ENCODE measurements at regions not wholly inside any gene's neighbourhood (a gene's known extent, or its start where the extent isn't known, plus 50 kb on each side); places are given as distances from the start of the nearest gene placed in this dataset.

GRCh38 chr5:9853309-9853708 is 223.2 kb upstream of the TAS2R1 start:
- no peak for TF ChIP-seq CTCF (conservative IDR thresholded peaks at IDR 0.05 in 1 of 2, IDR thresholded peaks at IDR 0.05 in 1 of 2; ENCODE audit: extremely low read depth in 1 of 2, insufficient read depth in 1 of 2, low read depth in 1 of 2, low read length in 2 of 2)
- TF ChIP-seq EZH2 (IDR thresholded peaks at IDR 0.05; ENCODE audit: borderline replicate concordance, low read length): no peak

Measured in mammary epithelial cell (primary cell).